Lower lobe of right lung (tissue), 2 donors: ENCODE measurements at regions not wholly inside any gene's neighbourhood (a gene's known extent, or its start where the extent isn't known, plus 50 kb on each side); places are given as distances from the start of the nearest gene placed in this dataset.
"Not testable (repeated sequence)": the region's sequence is repeated elsewhere in the genome, so short reads cannot be mapped to it uniquely, and the experiment has no call there.

Experiments used
- ATAC-seq, 2 donors: fragments of 200-7000 bp; cut with Tn5 transposase; one replicate each; pipeline ENCODE4 v1.9.1; 2020 to 2022; ENCODE audit warnings: mild to moderate bottlenecking in 2 of 2, moderate library complexity in 2 of 2
- DNase-seq: peaks from one replicate; pipeline ENCODE4 v3.0.0-alpha.2; 2020
- H3K27ac ChIP-seq: fragments of 200-600 bp; one replicate; pipeline ENCODE4 v1.8.0; 2022
- H3K27me3 ChIP-seq: fragments of 200-600 bp; one replicate; pipeline ENCODE4 v1.8.0; 2022; ENCODE audit warnings: low read depth
- H3K36me3 ChIP-seq: fragments of 200-600 bp; one replicate; pipeline ENCODE4 v1.8.0; 2022; ENCODE audit warnings: mild to moderate bottlenecking
- H3K4me1 ChIP-seq: fragments of 200-600 bp; one replicate; pipeline ENCODE4 v1.8.0; 2022
- H3K4me3 ChIP-seq: fragments of 200-600 bp; one replicate; pipeline ENCODE4 v1.8.0; 2022; ENCODE audit warnings: mild to moderate bottlenecking
- H3K9me3 ChIP-seq: fragments of 200-600 bp; one replicate; pipeline ENCODE4 v1.8.0; 2022
- intact Hi-C: fragments of 100-400 bp; cut with DNase I; formaldehyde crosslinking; loops from one replicate; pipeline ENCODE4 v1.11.0; 2022
- TF ChIP-seq, protein P1 (sequence below): fragments of 200-600 bp; IDR thresholded peaks from one replicate; pipeline ENCODE4 v1.8.0; 2022; ENCODE audit warnings: antibody characterized with exemption, mild to moderate bottlenecking
- donor health status: DM: no; HTN: yes; CAD: no; lungs with severe emphysema.

DNA sequence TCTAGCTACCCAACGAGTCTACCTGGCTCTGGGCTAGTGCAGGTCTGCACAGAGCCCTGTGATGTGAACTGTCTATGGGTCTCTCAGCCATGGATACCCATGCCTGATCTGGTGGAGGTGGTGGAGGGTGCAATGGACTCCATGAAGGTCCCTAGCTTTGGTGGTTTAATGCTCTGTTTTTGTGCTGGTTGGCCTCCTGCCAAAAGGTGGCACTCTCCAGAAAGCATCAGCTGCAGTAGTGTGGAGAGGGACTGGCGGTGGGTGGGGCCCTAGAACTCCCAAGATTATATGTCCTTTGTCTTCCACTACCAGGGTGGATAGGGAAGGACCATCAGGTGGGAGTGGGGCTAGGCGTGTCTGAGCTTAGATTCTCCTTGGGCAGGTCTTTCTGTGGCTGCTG lies 290.1 kb downstream of the AGTPBP1 start:
- no peak overlapping the region for H3K27ac ChIP-seq
- DNase-seq (no peak), ATAC-seq (no peak)
- no peaks in the 10 kb centered on the region for H3K27me3 ChIP-seq
- no peaks in the 10 kb centered on the region for H3K36me3 ChIP-seq
- H3K4me3 ChIP-seq: no peak overlapping the region
- H3K4me1 ChIP-seq: no peaks in the 10 kb centered on the region
- no peaks in the 10 kb centered on the region for H3K9me3 ChIP-seq
- intact Hi-C loops: no loop called here
- TF ChIP-seq, protein P1, sequence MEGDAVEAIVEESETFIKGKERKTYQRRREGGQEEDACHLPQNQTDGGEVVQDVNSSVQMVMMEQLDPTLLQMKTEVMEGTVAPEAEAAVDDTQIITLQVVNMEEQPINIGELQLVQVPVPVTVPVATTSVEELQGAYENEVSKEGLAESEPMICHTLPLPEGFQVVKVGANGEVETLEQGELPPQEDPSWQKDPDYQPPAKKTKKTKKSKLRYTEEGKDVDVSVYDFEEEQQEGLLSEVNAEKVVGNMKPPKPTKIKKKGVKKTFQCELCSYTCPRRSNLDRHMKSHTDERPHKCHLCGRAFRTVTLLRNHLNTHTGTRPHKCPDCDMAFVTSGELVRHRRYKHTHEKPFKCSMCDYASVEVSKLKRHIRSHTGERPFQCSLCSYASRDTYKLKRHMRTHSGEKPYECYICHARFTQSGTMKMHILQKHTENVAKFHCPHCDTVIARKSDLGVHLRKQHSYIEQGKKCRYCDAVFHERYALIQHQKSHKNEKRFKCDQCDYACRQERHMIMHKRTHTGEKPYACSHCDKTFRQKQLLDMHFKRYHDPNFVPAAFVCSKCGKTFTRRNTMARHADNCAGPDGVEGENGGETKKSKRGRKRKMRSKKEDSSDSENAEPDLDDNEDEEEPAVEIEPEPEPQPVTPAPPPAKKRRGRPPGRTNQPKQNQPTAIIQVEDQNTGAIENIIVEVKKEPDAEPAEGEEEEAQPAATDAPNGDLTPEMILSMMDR: no peak

DNA sequence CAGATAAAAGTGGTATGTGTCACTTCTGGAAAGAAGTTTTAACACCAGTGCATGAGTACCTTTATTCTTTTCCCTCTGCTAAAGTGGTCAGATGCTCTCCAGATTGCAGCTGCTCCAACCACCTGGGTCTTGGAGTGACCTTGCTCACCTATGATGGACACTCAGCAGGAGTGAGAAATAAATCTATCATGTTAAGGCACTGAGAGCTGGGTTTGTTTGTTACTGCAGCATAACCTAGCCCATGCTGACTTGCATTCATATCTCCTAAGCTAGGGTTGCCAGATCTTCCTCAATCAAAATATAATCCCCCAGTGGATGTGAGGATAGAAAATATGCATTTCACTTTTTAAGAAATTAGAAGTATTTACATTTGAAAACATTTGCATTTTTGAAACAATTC lies 295.9 kb downstream of the AGTPBP1 start:
- H3K4me3 ChIP-seq: no peak overlapping the region
- intact Hi-C loops: no loop called here
- DNase-seq (no peak), ATAC-seq (no peak)
- TF ChIP-seq, protein P1: no peak
- H3K9me3 ChIP-seq: no peaks in the 10 kb centered on the region
- H3K27me3 ChIP-seq: no peaks in the 10 kb centered on the region
- no peak overlapping the region for H3K27ac ChIP-seq
- no peaks in the 10 kb centered on the region for H3K36me3 ChIP-seq
- H3K4me1 ChIP-seq: no peaks in the 10 kb centered on the region

DNA sequence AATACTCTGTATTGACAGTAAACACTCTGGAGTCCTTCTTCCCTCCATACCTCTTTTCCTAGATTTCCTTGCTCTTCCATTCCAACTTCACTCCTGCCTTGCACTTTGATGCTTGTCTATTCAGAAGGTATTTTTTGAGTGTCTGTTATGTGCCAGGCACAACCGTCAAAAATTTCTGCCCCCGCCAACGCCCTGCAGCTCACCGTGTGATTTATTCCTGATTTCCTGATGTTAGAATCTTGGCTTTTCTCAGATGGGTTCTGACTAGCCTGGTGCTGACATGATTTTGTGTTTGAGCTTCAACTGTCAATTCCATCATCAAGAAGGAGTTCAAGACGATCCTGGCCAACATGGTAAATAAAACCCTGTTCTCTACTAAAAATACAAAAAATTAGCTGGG lies 297.5 kb downstream of the AGTPBP1 start:
- Histone ChIP-seq H3K27ac (no peak overlapping the region), H3K9me3 (no peaks in the 10 kb centered on the region), H3K4me3 (no peak overlapping the region), H3K4me1 (no peaks in the 10 kb centered on the region), H3K27me3 (no peaks in the 10 kb centered on the region), H3K36me3 (no peaks in the 10 kb centered on the region)
- no peak for ATAC-seq
- no peak for DNase-seq
- TF ChIP-seq, protein P1: no peak
- intact Hi-C loops: no loop called here

DNA sequence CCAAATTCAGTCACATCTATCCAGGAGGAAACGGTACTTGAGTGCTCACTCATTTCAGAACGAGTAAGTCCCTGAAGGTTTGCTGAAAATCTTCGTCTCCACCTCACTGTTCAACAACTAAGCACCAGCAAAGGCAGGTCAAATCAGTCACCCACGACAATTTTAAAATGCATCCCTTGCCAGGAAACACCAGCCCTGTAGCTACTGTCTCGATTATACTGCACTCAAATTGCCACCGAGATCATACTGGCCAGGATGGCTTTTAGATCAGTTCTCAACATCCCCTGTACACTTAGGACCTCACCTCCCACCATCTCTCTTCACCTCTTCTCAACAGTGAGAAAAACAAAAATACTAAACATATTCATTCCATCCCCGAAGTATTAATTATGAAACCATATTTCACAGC lies 298.6 kb downstream of the AGTPBP1 start:
- Histone ChIP-seq H3K36me3 (no peaks in the 10 kb centered on the region), H3K27ac (no peak overlapping the region), H3K4me1 (no peaks in the 10 kb centered on the region), H3K9me3 (no peaks in the 10 kb centered on the region), H3K4me3 (no peak overlapping the region), H3K27me3 (no peaks in the 10 kb centered on the region)
- intact Hi-C loops: no loop called here
- no peak for DNase-seq
- ATAC-seq: no peak
- TF ChIP-seq, protein P1: no peak

DNA sequence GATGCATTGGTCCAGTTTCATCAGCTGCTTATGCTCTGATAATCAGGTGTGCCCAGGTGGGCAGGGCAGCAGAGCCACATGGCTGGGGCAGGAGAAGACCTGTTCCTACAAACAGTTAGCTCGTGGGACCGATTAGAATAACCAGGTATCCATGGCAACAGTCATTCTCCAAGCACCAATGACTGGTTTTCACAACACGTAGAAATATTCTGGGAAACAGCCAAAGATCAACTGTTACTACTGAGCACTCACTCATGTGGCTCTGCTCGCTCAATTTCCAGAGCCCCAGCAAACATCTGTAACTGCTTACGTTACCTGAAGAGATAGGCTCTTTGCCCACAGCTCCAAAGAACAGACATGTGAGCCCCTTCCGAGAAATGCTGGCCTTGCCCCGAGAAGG lies 302.0 kb downstream of the AGTPBP1 start:
- DNase-seq: no peak
- Histone ChIP-seq H3K4me1 (no peaks in the 10 kb centered on the region), H3K27ac (no peak overlapping the region), H3K36me3 (no peaks in the 10 kb centered on the region), H3K27me3 (no peaks in the 10 kb centered on the region), H3K4me3 (no peak overlapping the region), H3K9me3 (no peaks in the 10 kb centered on the region)
- intact Hi-C loops: no loop called here
- TF ChIP-seq, protein P1: no peak
- no peak for ATAC-seq

DNA sequence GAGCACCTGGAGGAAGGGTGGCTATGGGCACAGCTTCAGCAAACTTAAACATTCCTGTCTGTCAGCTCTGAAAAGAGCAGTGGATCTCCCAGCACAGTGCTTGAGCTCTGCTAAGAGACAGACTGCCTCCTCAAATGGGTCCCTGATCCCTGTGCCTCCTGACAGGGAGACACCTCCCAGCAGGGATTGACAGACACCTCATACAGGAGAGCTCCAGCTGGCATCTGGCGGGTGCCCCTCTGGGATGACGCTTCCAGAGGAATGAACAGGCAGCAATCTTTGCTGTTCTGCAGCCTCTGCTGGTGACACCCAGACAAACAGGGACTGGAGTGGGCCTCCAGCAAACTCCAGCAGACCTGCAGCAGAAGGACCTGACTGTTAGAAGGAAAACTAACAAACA lies 307.8 kb downstream of the AGTPBP1 start:
- H3K4me3 ChIP-seq, H3K9me3 ChIP-seq, DNase-seq, H3K36me3 ChIP-seq, ATAC-seq, H3K27me3 ChIP-seq, intact Hi-C loops, H3K27ac ChIP-seq: not testable (repeated sequence)
- H3K4me1 ChIP-seq: peaks cover 11% of the 10 kb centered on the region

DNA sequence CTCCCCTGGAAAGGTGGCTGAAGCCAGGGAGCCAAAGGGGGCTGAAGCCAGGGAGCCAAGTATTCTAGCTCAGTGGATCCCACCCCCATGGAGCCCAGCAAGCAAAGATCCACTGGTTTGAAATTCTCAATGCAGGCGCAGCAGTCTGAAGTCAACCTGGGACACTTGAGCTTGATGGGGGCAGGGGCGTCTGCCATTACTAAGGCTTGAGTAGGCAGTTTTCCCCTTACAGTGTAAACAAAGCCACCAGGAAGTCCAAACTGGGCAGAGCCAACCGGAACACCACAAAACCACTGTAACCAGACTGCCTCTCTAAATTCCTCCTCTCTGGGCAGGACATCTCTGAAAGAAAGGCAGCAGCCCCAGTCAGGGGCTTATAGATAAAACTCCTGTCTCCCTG lies 308.2 kb downstream of the AGTPBP1 start:
- H3K9me3 ChIP-seq, intact Hi-C loops, H3K4me3 ChIP-seq, ATAC-seq, H3K27ac ChIP-seq, DNase-seq, H3K36me3 ChIP-seq, H3K27me3 ChIP-seq: not testable (repeated sequence)
- H3K4me1 ChIP-seq: peaks cover 11% of the 10 kb centered on the region
